H9 (cell line): ENCODE measurements at regions not wholly inside any gene's neighbourhood (a gene's known extent, or its start where the extent isn't known, plus 50 kb on each side); places are given as distances from the start of the nearest gene placed in this dataset.

Experiments used
- DNase-seq: peaks from one replicate; pipeline ENCODE4 v3.0.0-alpha.2; 2017
- H2AFZ ChIP-seq: one replicate; pipeline ENCODE4 v1.6.1; 2013; ENCODE audit warnings: mild to moderate bottlenecking, low read length, control low read depth, moderate library complexity
- H2AK5ac ChIP-seq: 2 replicates; pipeline ENCODE4 v1.6.1; 2013; ENCODE audit warnings: low read length, control low read depth, mixed read lengths; ENCODE audit not compliant: insufficient read length
- H2BK120ac ChIP-seq: one replicate; pipeline ENCODE4 v1.6.1; 2013; ENCODE audit warnings: low read depth, mild to moderate bottlenecking, low read length, control low read depth, inconsistent platforms; ENCODE audit not compliant: poor library complexity, severe bottlenecking
- H2BK12ac ChIP-seq: 2 replicates; pipeline ENCODE4 v1.6.1; 2013; ENCODE audit warnings: low read length, control low read depth, mixed read lengths, low read depth; ENCODE audit not compliant: insufficient read length
- H2BK15ac ChIP-seq: 2 replicates; pipeline ENCODE4 v1.6.1; 2013; ENCODE audit warnings: low read depth, low read length, control low read depth
- H2BK20ac ChIP-seq: one replicate; pipeline ENCODE4 v1.6.1; 2013; ENCODE audit warnings: low read depth, mild to moderate bottlenecking, low read length, control low read depth, inconsistent platforms; ENCODE audit not compliant: poor library complexity, severe bottlenecking
- H2BK5ac ChIP-seq: 2 replicates; pipeline ENCODE4 v1.6.1; 2013; ENCODE audit warnings: low read length, control low read depth, mixed read lengths; ENCODE audit not compliant: insufficient read length
- H3K14ac ChIP-seq: 2 replicates; pipeline ENCODE4 v1.6.1; 2013; ENCODE audit warnings: low read length, control low read depth; ENCODE audit not compliant: insufficient read depth
- H3K18ac ChIP-seq: 2 replicates; pipeline ENCODE4 v1.6.1; 2013; ENCODE audit warnings: low read depth, mild to moderate bottlenecking, mixed read lengths, low read length, control low read depth; ENCODE audit not compliant: insufficient read length
- H3K23ac ChIP-seq: 2 replicates; pipeline ENCODE4 v1.6.1; 2013; ENCODE audit warnings: low read length, control low read depth, mixed read lengths, low read depth; ENCODE audit not compliant: insufficient read length
- H3K23me2 ChIP-seq: 2 replicates; pipeline ENCODE4 v1.6.1; 2013; ENCODE audit warnings: low read depth, mild to moderate bottlenecking, mixed read lengths, low read length, control low read depth; ENCODE audit not compliant: insufficient read length, poor library complexity, severe bottlenecking
- H3K27ac ChIP-seq: 2 replicates; pipeline ENCODE4 v1.5.1; 2013; ENCODE audit warnings: low read length, control low read depth, mixed read lengths, low read depth; ENCODE audit not compliant: insufficient read length
- H3K27me3 ChIP-seq: 2 replicates; pipeline ENCODE4 v1.6.1; 2013; ENCODE audit warnings: low read length, control low read depth, inconsistent platforms; ENCODE audit not compliant: insufficient read depth
- H3K4ac ChIP-seq: 2 replicates; pipeline ENCODE4 v1.6.1; 2013; ENCODE audit warnings: low read depth, mild to moderate bottlenecking, control low read depth, inconsistent platforms, low read length, moderate library complexity
- H3K4me1 ChIP-seq: 2 replicates; pipeline ENCODE4 v1.6.1; 2013; ENCODE audit warnings: low read length, control low read depth, inconsistent platforms; ENCODE audit not compliant: insufficient read depth
- H3K4me2 ChIP-seq: 2 replicates; pipeline ENCODE4 v1.6.1; 2013; ENCODE audit warnings: low read length, control low read depth, mixed read lengths; ENCODE audit not compliant: insufficient read length, insufficient read depth
- H3K56ac ChIP-seq: 2 replicates; pipeline ENCODE4 v1.6.1; 2013; ENCODE audit warnings: low read depth, mild to moderate bottlenecking, mixed read lengths, low read length, control low read depth; ENCODE audit not compliant: insufficient read length
- H3K79me1 ChIP-seq: 2 replicates; pipeline ENCODE4 v1.6.1; 2013; ENCODE audit warnings: low read depth, mild to moderate bottlenecking, moderate library complexity, low read length, control low read depth, inconsistent platforms; ENCODE audit not compliant: insufficient read depth, poor library complexity, severe bottlenecking
- H3K79me2 ChIP-seq: 2 replicates; pipeline ENCODE4 v1.6.1; 2013; ENCODE audit warnings: low read length, control low read depth, inconsistent platforms; ENCODE audit not compliant: insufficient read depth
- H3K9ac ChIP-seq: 2 replicates; pipeline ENCODE4 v1.6.1; 2013; ENCODE audit warnings: low read length, control low read depth, mixed read lengths; ENCODE audit not compliant: insufficient read length; ENCODE audit errors: extremely low read depth
- H3K9me3 ChIP-seq: one replicate; pipeline ENCODE4 v1.6.1; 2013; ENCODE audit warnings: low read depth, low read length, inconsistent platforms; ENCODE audit not compliant: control insufficient read depth
- H3T11ph ChIP-seq: one replicate; pipeline ENCODE4 v1.6.1; 2013; ENCODE audit warnings: mild to moderate bottlenecking, low read length, control low read depth, inconsistent platforms
- H4K20me1 ChIP-seq: one replicate; pipeline ENCODE4 v1.6.1; 2013; ENCODE audit not compliant: control insufficient read depth, insufficient read length, insufficient read depth
- H4K5ac ChIP-seq: 2 replicates; pipeline ENCODE4 v1.6.1; 2013; ENCODE audit warnings: low read depth, mild to moderate bottlenecking, mixed read lengths, low read length, control low read depth; ENCODE audit not compliant: insufficient read length
- H4K8ac ChIP-seq: replicated peaks from 2 replicates; pipeline ENCODE4 v1.6.1; 2013; ENCODE audit warnings: low read length, control low read depth, mixed read lengths, low read depth; ENCODE audit not compliant: insufficient read length
- H4K91ac ChIP-seq: 2 replicates; pipeline ENCODE4 v1.6.1; 2013; ENCODE audit warnings: low read depth, mild to moderate bottlenecking, moderate library complexity, mixed read lengths, low read length, control low read depth; ENCODE audit not compliant: insufficient read length
- H3K27ac Mint-ChIP-seq, 3 experiments: 2 replicates in 2 of 3; 3 replicates in 1 of 3; pipeline ENCODE4 v1.8.0; 2020 to 2021; ENCODE audit warnings: mixed read lengths in 3 of 3, mild to moderate bottlenecking in 1 of 3, moderate library complexity in 1 of 3
- H3K27me3 Mint-ChIP-seq: 2 replicates; pipeline ENCODE4 v1.8.0; 2021; ENCODE audit warnings: low read depth, mild to moderate bottlenecking, moderate library complexity, mixed read lengths
- H3K36me3 Mint-ChIP-seq, 3 experiments: 2 replicates in 2 of 3; 3 replicates in 1 of 3; pipeline ENCODE4 v1.8.0; 2020 to 2021; ENCODE audit warnings: low read depth in 3 of 3, mixed read lengths in 3 of 3; ENCODE audit not compliant: insufficient read depth in 1 of 3
- H3K4me1 Mint-ChIP-seq, 2 experiments: 2 replicates each; pipeline ENCODE4 v1.8.0; 2020; ENCODE audit warnings: mixed read lengths in 2 of 2
- H3K4me3 Mint-ChIP-seq, 2 experiments: 2 replicates in 1 of 2; 3 replicates in 1 of 2; pipeline ENCODE4 v1.8.0; 2020 to 2021; ENCODE audit warnings: mild to moderate bottlenecking in 2 of 2, mixed read lengths in 2 of 2, moderate library complexity in 1 of 2
- H3K9me3 Mint-ChIP-seq, 2 experiments: 2 replicates in 1 of 2; 3 replicates in 1 of 2; pipeline ENCODE4 v1.8.0; 2020; ENCODE audit warnings: mild to moderate bottlenecking in 2 of 2, mixed read lengths in 2 of 2, moderate library complexity in 1 of 2
- CTCF ChIP-seq: fragments of 200-600 bp; sonication (generic); conservative IDR thresholded peaks from 3 replicates; pipeline ENCODE4 v1.8.0; 2021; ENCODE audit warnings: antibody characterized with exemption, mild to moderate bottlenecking
- WGBS: extraction: QIAGEN DNeasy Blood & Tissue Kit; methylation state at CpG from one replicate; pipeline ENCODE4 v1.1.7; 2013; ENCODE audit warnings: missing lambda C conversion rate, low lambda C conversion rate, mixed read lengths; ENCODE audit not compliant: insufficient read length; ENCODE audit errors: extremely low coverage; 5-methylcytosine and 5-hydroxymethylcytosine counted together

- TF ChIP-seq CTCF: no peak
- no peak overlapping the region for H2BK12ac ChIP-seq
- WGBS: no CpG with 5 or more reads among the region's 8 CpGs
- no peaks in the 10 kb centered on the region for H3K79me2 ChIP-seq
- no peak overlapping the region for H2BK5ac ChIP-seq
- no peak overlapping the region for H3K23ac ChIP-seq
- H3K4me2 ChIP-seq: no peak overlapping the region
- H3K27ac ChIP-seq: no peak overlapping the region
- no peak overlapping the region for H3T11ph ChIP-seq
- Mint-ChIP-seq H3K36me3 (no peaks in the 10 kb centered on the region), H3K9me3 (no peaks in the 10 kb centered on the region), H3K4me1 (peaks cover 11 to 22% of the 10 kb centered on the region in 2 experiments), H3K4me3 (no peak overlapping the region), H3K27me3 (no peaks in the 10 kb centered on the region; the same call in 1 of the 2 replicates), H3K27ac (no peak overlapping the region; a peak in 1 of 7 replicates)
- no peak overlapping the region for H4K8ac ChIP-seq
- no peak overlapping the region for H2BK120ac ChIP-seq
- no peak overlapping the region for H3K9ac ChIP-seq
- peak overlapping the region; percentile 26 for H2BK20ac ChIP-seq
- no peaks in the 10 kb centered on the region for H4K20me1 ChIP-seq
- no peaks in the 10 kb centered on the region; the same call in 1 of the 2 replicates for H3K4me1 ChIP-seq
- H3K23me2 ChIP-seq: no peaks in the 10 kb centered on the region
- no peaks in the 10 kb centered on the region for H3K9me3 ChIP-seq
- no peak overlapping the region for H4K5ac ChIP-seq
- H3K56ac ChIP-seq: no peak overlapping the region
- H3K18ac ChIP-seq: no peak overlapping the region
- H3K79me1 ChIP-seq: no peaks in the 10 kb centered on the region
- DNase-seq: no peak
- no peak overlapping the region for H2AK5ac ChIP-seq
- H3K27me3 ChIP-seq: no peaks in the 10 kb centered on the region
- no peak overlapping the region for H2AFZ ChIP-seq
- no peak overlapping the region for H3K4ac ChIP-seq
- H2BK15ac ChIP-seq: no peak overlapping the region
- no peak overlapping the region for H4K91ac ChIP-seq
- peak overlapping the region; percentile 44; the same call in 1 of the 2 replicates for H3K14ac ChIP-seq
Observed at GRCh38 chr18:45321520-45321919, 293.8 kb upstream of the SLC14A2 start.
